ENCODE measurements at regions not wholly inside any gene's neighbourhood (a gene's known extent, or its start where the extent isn't known, plus 50 kb on each side); places are given as distances from the start of the nearest gene placed in this dataset.

DNA sequence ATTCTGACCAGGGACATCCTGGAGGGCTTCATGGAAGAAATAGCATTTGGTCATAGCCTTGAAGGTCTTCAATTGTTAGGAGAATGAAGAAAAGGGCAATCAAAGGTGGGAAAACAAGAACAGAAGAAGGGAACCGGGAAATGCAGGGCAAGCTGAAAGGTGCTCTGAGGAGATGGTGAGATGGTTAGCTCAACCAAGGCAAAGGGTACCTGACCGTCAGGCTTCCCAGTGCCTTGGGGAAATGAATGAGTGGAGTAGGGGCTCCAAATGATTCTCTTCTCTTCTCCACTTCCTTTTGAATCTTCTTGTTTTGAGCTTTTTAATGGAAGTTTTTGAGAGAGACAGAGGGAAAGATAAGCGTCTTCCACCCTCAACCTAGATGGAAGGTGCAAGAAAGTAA lies 155.6 kb upstream of the PWP1 start:
- in situ Hi-C loops (cut with HindIII; ENCODE audit: extremely low pct_ligation_motif_present, low pct_unique_long_range_greater_than_20kb), result no loop called here
- 66% methylated on average over 3 of the region's 3 CpGs for WGBS (ENCODE audit: low lambda C conversion rate)
- TF ChIP-seq, protein P1, sequence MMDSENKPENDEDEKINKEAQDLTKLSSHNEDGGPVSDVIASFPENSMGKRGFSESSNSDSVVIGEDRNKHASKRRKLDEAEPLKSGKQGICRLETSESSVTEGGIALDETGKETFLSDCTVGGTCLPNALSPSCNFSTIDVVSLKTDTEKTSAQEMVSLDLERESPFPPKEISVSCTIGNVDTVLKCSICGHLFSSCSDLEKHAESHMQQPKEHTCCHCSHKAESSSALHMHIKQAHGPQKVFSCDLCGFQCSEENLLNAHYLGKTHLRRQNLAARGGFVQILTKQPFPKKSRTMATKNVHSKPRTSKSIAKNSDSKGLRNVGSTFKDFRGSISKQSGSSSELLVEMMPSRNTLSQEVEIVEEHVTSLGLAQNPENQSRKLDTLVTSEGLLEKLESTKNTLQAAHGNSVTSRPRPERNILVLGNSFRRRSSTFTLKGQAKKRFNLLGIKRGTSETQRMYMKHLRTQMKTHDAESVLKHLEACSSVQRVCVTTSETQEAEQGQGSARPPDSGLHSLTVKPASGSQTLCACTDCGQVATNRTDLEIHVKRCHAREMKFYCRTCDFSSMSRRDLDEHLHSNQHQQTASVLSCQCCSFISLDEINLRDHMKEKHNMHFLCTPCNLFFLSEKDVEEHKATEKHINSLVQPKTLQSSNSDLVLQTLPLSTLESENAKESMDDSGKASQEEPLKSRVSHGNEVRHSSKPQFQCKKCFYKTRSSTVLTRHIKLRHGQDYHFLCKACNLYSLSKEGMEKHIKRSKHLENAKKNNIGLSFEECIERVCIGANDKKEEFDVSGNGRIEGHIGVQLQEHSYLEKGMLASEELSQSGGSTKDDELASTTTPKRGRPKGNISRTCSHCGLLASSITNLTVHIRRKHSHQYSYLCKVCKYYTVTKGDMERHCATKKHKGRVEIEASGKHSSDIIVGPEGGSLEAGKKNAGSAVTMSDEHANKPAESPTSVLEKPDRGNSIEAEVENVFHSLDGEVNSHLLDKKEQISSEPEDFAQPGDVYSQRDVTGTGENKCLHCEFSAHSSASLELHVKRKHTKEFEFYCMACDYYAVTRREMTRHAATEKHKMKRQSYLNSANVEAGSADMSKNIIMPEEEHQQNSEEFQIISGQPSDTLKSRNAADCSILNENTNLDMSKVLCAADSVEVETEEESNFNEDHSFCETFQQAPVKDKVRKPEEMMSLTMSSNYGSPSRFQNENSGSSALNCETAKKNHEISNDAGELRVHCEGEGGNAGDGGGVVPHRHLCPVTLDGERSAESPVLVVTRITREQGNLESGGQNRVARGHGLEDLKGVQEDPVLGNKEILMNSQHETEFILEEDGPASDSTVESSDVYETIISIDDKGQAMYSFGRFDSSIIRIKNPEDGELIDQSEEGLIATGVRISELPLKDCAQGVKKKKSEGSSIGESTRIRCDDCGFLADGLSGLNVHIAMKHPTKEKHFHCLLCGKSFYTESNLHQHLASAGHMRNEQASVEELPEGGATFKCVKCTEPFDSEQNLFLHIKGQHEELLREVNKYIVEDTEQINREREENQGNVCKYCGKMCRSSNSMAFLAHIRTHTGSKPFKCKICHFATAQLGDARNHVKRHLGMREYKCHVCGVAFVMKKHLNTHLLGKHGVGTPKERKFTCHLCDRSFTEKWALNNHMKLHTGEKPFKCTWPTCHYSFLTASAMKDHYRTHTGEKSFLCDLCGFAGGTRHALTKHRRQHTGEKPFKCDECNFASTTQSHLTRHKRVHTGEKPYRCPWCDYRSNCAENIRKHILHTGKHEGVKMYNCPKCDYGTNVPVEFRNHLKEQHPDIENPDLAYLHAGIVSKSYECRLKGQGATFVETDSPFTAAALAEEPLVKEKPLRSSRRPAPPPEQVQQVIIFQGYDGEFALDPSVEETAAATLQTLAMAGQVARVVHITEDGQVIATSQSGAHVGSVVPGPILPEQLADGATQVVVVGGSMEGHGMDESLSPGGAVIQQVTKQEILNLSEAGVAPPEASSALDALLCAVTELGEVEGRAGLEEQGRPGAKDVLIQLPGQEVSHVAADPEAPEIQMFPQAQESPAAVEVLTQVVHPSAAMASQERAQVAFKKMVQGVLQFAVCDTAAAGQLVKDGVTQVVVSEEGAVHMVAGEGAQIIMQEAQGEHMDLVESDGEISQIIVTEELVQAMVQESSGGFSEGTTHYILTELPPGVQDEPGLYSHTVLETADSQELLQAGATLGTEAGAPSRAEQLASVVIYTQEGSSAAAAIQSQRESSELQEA (CRISPR knock-in tag; IDR thresholded peaks at IDR 0.05; ENCODE audit: not compliant biosample characterization), result no peak
- TF ChIP-seq ZNF839 (CRISPR knock-in tag; IDR thresholded peaks at IDR 0.05; ENCODE audit: borderline replicate concordance) (no peak), TARDBP (CRISPR knock-in tag; IDR thresholded peaks at IDR 0.05) (no peak), ZNF101 (CRISPR knock-in tag; IDR thresholded peaks at IDR 0.05; ENCODE audit: borderline replicate concordance, low read depth) (no peak), ZEB1 (IDR thresholded peaks at IDR 0.05; ENCODE audit: insufficient replicate concordance, low read depth) (no peak), ZNF446 (CRISPR knock-in tag; IDR thresholded peaks at IDR 0.05) (no peak)
- TF ChIP-seq, protein P2, sequence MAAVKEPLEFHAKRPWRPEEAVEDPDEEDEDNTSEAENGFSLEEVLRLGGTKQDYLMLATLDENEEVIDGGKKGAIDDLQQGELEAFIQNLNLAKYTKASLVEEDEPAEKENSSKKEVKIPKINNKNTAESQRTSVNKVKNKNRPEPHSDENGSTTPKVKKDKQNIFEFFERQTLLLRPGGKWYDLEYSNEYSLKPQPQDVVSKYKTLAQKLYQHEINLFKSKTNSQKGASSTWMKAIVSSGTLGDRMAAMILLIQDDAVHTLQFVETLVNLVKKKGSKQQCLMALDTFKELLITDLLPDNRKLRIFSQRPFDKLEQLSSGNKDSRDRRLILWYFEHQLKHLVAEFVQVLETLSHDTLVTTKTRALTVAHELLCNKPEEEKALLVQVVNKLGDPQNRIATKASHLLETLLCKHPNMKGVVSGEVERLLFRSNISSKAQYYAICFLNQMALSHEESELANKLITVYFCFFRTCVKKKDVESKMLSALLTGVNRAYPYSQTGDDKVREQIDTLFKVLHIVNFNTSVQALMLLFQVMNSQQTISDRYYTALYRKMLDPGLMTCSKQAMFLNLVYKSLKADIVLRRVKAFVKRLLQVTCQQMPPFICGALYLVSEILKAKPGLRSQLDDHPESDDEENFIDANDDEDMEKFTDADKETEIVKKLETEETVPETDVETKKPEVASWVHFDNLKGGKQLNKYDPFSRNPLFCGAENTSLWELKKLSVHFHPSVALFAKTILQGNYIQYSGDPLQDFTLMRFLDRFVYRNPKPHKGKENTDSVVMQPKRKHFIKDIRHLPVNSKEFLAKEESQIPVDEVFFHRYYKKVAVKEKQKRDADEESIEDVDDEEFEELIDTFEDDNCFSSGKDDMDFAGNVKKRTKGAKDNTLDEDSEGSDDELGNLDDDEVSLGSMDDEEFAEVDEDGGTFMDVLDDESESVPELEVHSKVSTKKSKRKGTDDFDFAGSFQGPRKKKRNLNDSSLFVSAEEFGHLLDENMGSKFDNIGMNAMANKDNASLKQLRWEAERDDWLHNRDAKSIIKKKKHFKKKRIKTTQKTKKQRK (IDR thresholded peaks at IDR 0.05; ENCODE audit: low read length), result no peak

More for the DNA sequence above, 155.6 kb upstream of the PWP1 start:
- ChIA-PET POLR2A (no interaction called here), CTCF (ENCODE audit: low intra/inter-chr PET ratio, low total read pairs) (no interaction called here)
- Histone ChIP-seq H3K4me3 (replicated peaks in 1 of 3; ENCODE audit: insufficient read depth in 1 of 3, low read depth in 2 of 3, low read length in 3 of 3) (no peak overlapping the region), H3K27me3 (ENCODE audit: control insufficient read depth in 1 of 2, insufficient read depth in 2 of 2, low read length in 2 of 2) (no peaks in the 10 kb centered on the region), H3K27ac (ENCODE audit: extremely low read length, insufficient read depth, low read length) (no peak overlapping the region), H2AFZ (ENCODE audit: low read length) (no peak overlapping the region), H3K79me2 (ENCODE audit: insufficient read depth, low read length) (no peaks in the 10 kb centered on the region), H3K4me1 (ENCODE audit: insufficient read depth, low read length) (peaks cover 18% of the 10 kb centered on the region), H4K20me1 (ENCODE audit: insufficient read depth, low read length) (no peaks in the 10 kb centered on the region), H3K36me3 (replicated peaks in 1 of 2; ENCODE audit: control insufficient read depth in 1 of 2, insufficient read depth in 2 of 2, low read length in 2 of 2) (no peaks in the 10 kb centered on the region), H3K9ac (ENCODE audit: insufficient read depth, low read depth, low read length) (no peak overlapping the region), H3K4me2 (ENCODE audit: low read depth, low read length) (no peak overlapping the region), H3K9me3 (ENCODE audit: low read length) (no peaks in the 10 kb centered on the region)
- FAIRE-seq (no peak), ATAC-seq (no peak), DNase-seq (ENCODE audit: low spot score) (no peak)
- BruUV-seq (replicated peaks), result no TSS peak
- intact Hi-C loops (cut with micrococcal nuclease; ENCODE audit: unreplicated experiment), result no loop called here
